NCI-H2171 treated with DMSO at 0.1 percent for 48 hours (cell line): ENCODE measurements at regions not wholly inside any gene's neighbourhood (a gene's known extent, or its start where the extent isn't known, plus 50 kb on each side); places are given as distances from the start of the nearest gene placed in this dataset.
"Not testable (repeated sequence)": the region's sequence is repeated elsewhere in the genome, so short reads cannot be mapped to it uniquely, and the experiment has no call there.

Experiments used
- DNase-seq: peaks from one replicate; lab custom pipeline; 2025; lab: John Stamatoyannopoulos, UW

DNA sequence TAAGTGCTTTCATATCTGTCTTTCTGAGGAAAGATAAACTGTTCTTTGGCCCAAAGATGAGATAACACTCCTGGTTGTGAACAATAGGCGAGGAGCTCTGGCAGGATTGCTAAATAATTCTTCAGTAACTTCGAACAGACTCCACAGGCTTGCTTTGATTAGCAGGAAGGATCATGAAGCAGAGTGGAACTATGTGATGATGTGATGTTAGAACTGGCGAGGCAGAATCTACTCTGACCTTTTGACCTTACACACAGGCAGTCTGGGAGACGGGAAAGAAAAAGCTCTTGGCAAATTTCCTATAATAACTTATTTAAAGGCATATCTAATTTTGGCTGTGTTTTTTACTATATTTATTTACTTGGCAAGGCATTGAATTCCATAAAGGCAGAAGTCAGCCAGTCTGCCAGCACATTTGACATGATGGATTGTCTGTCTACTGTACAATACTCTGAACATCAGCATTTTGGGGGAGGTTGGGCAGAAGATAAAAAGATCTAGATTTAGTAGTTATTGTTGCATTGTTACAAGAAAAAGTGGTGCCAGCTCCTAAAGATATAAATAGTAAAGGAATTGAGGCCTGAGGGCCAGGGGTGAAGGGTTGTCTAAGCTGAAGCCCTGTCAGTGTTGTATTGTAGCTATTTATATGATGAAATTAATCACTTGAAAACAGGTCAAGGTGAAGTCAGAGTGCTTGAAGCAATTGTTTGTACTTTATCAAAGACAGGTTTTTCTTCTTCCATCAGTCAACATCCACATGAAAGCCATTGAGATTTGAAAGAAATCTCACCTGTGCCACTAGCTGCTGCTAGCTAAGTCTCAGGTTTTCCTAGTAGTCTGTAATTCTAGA, 708.8 kb downstream of the LTN1 start:
- no peak for DNase-seq

DNA sequence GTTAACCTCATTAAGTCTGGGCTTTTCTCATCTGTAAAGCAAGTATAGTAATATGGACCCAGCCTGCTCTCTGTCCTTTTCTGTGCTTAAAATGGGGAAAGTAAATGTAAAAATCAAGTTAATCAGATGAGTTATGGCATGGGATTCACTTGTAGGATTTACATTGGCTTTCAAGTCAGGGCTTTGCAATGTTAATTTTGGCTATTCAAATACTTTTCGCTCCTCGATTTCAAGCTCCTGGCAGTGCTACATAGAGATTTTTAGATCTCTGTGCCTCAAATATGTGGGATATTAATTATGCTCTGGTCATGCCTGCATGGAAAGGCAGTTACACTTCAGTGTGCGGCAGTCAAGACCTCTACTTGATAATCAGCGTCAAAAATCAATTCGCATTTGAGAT, 709.8 kb downstream of the LTN1 start:
- no peak for DNase-seq

DNA sequence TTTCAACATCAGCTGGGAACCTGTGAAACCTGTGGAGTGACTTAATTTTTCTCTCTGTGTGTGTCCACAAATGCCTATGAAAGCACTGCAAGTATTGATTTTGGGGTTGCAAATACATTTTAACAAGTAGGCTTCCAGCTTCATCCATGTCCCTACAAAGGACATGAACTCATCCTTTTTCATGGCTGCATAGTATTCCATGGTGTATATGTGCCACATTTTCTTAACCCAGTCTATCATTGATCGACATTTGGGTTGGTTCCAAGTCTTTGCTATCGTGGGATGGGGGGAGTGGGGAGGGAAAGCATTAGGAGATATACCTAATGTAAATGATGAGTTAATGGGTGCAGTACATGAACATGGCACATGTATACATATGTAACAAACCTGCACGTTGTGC, 711.3 kb downstream of the LTN1 start:
- not testable (repeated sequence) for DNase-seq

DNA sequence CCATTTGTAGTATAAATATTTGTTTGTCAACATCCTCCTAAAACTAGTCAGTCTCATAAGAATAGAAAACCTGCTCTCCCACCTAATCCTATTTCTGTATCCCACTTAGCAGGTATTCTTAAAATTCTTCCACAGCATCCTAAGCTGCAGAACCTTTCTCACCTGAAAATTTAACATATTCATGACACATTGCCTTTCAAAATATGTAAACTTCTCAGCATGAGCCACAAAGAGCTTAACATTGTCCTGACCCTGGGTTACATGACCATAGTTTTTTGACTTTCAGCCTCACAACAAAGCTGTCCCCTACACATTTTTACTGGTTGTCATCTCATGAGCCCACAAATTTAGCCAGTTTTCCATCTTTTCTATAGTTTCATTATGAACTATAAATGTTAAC, 712.1 kb downstream of the LTN1 start:
- no peak for DNase-seq

DNA sequence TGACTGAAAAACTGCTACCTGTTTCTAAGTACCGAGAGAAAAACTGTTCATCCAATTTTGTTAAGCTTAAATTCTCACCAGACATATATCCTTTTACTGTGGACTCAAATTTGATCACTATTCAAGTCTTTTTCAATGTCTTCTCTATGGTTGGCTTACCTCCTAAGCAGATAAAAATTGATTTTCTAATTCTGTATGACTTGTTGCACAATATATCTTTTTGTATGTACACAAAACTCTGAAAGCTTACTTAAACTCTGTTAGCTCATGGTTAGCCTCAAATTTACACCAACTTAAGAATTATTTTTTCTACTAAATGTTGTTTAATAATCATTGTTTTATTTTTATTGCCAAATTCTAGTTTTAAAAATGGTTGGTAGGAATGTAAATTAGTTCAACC, 715.4 kb downstream of the LTN1 start:
- no peak for DNase-seq

DNA sequence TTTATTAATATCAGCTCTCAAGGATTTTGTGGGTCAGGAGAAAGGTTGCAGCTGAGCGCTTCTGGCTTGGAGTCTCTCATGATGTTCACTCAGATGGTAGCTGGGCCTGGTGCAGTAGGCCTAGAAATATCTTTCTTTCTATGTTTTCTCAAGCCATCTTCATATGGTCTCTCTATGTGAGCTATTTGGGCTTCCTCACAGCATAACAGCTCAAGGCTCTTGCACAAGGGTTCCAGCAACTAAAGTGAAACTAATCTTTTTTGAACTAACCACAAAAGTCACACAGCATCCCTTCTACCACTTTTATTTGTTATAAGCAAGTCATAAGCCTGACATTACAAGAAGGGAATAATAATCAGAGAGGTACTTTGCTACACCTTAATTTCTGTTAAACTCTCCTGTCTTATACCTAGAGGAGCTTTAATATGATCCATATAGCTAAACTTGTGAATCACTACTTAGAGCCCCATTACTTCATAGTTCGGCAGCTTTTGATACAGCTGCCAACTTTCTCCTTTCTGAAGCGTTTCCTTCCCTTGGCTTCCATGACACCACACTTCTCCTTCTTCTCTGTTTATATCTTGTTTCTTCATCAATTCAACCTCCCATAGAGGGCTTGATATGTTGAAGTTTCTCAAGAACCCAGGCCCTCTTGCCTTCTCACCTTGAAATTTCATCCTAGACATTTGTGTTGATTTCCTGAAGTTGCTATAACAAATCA, 720.2 kb downstream of the LTN1 start:
- no peak for DNase-seq

DNA sequence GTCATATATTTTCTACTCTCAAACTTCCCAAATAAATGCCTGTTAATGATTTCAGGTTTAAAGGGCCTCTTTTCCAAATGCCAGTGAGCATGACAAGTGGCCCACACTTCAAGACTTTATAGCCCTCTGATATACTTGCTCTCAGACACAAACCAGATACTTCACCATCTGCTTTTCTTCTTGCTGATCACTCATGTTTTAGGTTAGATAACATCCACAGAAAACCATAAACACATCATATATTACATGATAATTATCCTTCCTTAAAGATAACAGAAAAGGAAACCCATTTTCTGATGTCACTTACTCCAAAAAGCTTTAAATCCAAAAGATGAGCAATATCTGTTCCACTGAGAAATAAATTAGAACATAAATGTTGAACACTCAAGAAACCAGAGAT, 723.5 kb downstream of the LTN1 start:
- DNase-seq = no peak

DNA sequence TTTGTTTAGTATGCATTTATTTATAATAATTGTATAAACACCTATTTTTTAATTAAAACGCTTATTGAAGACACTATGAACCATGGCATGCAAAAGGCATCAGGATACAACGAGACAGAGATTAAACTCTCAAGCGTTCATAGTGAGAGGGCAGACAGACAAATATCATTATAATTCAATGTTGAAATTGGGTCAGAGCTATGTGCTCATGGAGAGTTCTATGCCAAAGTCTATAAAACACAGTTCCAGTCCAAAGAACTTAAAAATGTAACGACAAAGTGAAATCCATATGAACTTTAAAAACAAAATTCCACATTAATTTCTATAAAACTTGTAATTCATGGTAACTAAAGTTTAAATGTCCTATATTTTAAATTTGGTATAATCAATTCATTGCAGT, 724.0 kb downstream of the LTN1 start:
- no peak for DNase-seq

DNA sequence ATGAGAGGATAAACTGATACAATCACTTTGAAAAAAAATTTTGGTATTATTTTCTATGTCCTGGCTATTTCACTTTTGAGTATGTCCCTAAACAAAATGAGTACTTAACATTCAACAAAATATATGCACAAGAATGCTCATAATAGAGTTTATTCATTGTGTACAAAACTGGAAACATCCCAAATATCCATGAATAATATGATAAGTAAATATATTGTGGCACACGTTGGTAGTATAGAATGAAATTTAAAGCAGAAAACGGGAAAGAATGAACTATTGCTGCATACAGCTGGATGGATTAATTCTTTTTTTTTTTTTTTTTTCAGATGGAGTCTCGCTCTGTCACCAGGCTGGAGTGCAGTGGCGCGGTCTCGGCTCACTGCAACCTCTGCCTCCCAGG, 725.2 kb downstream of the LTN1 start:
- no peak for DNase-seq

DNA sequence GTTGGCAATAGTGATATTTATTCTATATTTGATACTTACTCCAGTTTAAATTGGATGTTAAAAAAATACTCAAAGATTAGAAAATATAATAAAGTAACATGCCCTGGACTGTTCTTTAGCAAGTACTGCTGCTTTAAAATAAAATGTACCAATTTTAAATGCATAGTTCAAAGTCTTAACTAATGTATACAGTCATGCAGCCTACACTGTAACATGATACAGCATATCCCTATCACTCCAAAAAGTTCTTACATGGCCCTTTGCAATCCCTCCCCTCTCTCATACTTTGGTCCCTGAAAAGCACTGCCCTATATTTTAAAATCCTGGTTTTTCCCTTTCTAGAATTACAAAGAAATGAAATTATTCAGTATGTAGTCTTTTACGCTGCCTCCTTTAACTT, 726.6 kb downstream of the LTN1 start:
- no peak for DNase-seq

DNA sequence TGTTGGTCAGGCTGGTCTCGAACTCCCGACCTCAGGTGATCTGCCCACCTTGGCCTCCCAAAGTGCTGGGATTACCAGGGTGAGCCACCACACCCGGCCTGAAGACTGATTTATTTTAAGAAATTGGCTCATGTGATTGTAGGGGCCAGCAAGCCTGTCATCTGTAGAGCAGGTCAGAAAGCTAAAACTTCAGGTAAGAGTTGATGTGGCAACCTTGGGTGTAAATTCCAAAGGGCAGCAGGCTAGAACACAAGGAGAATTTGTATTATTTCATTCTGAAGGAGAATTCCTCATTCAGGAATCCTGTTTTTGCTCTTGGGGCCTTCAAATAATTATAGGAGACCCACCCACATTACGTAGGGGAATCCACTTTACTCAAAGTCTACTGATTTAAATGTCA, 728.7 kb downstream of the LTN1 start:
- DNase-seq = no peak

DNA sequence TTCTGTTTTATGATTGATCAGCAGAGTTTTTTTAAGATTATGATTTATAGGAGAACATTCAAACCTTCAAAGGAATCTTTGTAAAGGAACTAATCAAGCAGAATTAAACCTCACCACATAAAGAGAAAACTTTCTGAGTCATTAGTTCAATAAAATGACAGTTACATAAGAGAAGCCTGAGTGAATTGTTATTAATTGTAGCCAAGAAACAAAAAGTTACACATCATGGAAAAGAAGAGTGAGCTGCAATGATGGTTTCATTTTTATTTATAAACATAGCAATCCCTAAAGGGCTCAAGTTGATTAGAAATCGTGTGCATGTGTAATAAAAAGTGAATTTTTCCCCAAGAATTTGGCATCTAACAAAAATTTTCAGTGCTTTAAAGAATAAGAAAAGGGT, 731.4 kb downstream of the LTN1 start:
- no peak for DNase-seq

DNA sequence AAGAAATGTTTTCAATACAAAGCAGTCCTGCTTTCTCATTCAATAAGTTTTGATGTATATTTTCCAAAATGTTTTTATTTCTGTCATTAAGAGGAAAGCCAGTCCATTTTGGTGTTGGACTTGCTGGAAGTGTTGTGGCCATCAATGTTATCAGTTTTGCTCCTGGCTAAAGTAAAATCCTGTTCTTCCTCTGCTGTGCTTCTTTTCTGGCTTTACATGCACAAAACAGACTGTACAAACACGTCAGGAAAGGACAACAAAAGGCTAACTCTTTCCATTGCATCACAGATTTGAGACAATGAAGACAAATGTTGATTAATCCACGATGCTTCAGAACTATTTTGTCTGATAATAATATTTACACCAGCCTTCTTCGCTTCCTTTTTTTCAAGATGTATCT, 735.4 kb downstream of the LTN1 start:
- no peak for DNase-seq

DNA sequence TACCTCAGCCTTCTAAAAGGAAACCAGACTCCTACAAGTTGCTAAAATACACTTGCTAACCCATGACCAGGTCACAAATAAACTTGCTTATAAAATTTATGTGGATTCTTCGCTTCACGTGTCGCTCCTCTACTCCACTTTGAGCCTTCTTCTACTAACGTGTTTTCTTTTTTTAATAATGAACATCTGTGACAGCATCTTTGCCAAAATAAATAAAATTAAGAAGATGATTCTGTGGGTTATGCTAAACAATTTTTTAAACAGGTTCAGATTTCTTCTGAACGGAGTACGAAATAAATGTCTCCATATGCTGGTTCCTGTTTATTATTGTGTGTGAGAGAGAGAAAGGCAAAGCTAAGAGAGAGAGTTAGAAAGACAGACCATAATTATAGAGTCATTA, 735.8 kb downstream of the LTN1 start:
- DNase-seq = no peak

DNA sequence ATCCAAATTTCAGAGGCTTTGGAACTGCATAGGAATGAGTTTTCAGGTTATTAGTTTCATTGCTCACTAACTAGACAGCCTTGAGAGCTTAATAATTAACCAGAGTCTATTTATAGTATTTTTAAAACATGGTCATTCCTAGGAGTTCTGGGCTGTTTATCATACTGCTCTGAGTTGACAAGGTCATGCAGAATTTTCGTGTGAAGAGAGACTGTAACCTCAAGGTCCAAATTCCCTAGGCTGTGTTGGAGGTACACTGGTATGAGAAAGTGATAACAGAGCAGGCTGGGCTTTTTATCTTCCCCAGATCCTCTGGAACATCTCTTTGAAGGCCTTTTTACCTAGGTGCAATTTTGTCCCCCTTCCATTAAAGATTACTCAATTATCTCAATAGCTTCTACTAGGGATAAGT, 736.3 kb downstream of the LTN1 start:
- DNase-seq = no peak

DNA sequence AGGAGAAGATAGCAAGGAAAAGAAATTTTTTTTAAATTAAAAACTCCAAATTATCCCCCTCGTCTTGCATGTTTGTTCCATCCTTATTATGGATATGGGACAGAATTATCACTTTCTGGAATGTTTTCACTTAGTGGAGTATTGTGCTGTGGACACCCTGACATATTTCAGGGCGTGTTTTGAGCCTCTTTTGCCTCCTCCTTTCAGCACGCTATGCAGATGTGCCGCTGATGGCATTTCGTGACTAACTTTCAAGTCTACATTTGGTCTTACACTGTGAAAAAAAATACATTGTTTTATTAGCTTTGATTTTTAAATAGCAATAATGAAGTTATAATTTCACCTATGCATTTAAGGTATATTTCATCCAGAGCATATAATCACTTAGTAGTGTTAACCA, 738.7 kb downstream of the LTN1 start:
- no peak for DNase-seq

DNA sequence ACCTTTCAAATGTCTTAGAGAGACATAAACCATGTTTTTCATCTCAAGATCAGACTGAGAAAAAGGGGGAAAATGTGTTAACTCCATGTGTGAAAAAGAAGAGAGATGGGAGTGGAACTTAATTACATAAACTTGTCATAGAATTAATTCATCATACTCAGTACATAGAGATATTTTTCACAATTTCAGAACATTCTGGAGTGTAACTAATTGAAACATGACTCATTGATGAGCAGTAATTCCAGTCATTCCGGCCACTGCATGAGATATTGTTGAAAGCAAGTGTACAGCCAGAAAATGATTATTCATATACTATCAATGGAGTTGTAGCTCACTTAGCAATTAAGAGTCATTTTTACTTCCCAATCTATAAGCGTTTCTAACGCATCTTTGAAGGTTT, 739.3 kb downstream of the LTN1 start:
- DNase-seq = no peak

DNA sequence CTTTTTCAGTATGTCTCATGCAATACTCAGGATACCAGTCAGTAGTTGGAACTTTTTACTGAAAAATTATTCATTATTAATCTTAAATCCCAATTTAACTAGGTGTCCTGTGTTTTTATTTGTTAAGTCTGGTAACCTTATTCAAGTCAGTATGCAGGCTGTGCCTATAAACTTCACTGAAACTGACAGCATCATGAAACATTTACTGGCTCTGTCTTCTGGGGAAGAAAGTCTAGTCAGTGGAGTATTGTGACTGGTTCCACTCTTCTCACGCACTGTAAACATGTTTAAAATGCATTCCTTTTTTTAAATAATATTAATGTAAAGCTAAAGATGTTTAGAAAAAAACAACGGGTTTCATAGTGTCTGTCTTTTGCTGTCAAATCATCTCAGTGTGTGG, 739.7 kb downstream of the LTN1 start:
- no peak for DNase-seq

DNA sequence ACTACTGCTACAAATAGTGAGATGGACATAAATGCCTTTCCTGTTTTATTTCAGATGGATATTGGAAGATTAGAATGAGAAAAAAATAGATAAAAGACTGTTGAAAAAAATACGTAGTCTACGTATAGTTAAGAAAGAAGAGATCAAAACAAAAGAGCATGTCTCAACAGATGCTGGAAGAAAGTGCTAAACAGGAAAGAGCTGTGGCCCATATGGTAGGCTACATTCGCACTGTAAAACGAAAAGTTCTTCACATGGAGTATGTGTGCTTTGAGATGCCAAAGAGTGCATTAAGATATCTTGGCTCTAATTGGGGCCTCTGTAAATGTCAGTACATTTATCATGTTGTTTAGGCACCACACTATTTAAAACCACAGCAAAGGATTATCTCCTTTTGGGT, 741.7 kb downstream of the LTN1 start:
- DNase-seq = no peak

DNA sequence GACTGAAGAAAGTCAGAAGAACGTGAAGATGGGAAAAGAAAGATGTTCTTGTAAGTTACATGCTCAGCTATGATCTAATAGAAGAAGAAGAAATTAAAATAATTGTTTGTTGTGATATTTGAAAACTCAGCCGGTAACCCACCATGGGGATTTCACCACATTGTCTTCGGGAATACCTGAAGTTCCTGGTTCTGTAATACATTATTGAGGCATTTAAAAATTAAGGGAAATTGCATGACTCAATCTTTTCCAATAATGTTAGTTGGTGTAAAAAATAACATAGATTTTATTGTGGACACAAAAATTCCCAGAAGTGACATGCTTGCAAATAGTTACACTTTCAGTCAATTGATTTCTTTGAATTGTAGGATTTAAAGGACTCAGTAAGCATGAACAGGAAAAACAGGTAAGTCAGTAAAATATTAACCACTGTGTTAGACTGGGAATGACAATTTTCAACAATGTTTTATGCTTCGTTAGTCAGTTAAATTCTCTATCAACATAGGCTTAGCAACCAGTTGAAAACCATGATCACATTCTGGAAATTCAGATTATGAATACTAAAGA, 745.1 kb downstream of the LTN1 start:
- no peak for DNase-seq

DNA sequence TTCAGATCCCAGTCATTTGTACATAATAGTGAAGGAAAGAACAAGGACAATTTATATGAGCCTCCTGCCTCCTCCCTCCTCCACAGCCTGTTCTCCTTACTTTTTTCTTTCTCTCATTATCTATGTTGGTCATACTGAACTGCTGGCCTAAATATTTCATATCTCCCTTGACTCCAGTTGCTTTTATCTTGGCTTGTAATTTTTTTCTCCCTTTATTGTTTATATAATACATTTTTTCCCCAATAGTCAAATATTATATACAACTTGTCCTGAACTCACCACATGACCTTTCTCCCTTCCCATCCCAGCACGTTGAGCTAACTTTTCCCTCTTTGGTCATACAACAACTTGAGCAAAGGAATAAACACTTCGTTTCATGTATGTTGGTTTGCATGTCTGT, 752.1 kb downstream of the LTN1 start:
- DNase-seq = no peak

DNA sequence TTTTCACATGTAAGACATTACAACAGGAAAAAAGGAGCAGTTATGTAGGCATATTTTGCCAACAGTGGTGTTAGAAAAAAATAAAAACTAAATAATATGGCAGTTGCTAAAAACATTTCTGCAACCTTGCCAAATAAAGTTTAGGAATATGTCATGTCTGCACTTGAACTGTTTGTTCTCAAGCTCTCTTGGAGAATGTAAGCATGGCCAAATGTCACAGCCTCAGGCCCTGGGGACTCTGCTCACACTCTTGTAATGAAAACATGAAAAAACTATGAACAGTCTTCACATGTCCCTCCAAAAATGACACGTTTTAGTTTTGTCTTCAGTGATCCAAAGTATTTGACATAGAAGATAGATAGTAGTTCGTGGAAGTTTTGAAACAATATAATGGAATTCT, 753.3 kb downstream of the LTN1 start:
- no peak for DNase-seq

DNA sequence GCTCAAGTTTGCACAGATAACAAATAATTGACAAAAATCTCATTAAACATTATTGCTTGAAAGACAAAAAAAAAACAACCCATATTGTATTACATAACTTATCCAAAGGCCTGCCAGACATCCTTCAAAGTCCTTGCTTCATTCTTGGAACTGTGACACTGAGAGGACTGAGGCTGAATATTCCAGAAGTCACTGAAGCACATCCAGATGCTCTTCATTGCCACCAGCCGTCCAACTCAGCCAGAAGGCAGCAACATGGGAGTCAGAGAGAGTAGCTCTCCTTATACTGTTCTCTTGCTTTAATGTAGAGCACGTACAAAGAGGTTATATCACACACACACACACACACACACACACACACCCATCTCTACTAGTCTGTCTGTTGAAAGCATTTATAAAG, 755.0 kb downstream of the LTN1 start:
- DNase-seq = no peak
